ENCODE measurements at regions not wholly inside any gene's neighbourhood (a gene's known extent, or its start where the extent isn't known, plus 50 kb on each side); places are given as distances from the start of the nearest gene placed in this dataset.
A peak's percentile ranks its signal among the peaks of the same experiment; 100 is the strongest.

GRCh38 chr7:1324028-1324900 is 91.6 kb downstream of the UNCX start:
- Mint-ChIP-seq H3K4me3 (no peak overlapping the region), H3K27ac (ENCODE audit: unreplicated experiment) (no peak overlapping the region), H3K9me3 (no peaks in the 10 kb centered on the region), H3K4me1 (peaks cover 8% of the 10 kb centered on the region), H3K27me3 (ENCODE audit: low read depth) (peaks cover 4% of the 10 kb centered on the region), H3K36me3 (ENCODE audit: low read depth) (no peaks in the 10 kb centered on the region)
- no peak for TF ChIP-seq CTCF (conservative IDR thresholded peaks at IDR 0.05)
- no peak for DNase-seq (ENCODE audit: low read depth, low spot score)

GRCh38 chr7:1325246-1325645 is 92.6 kb downstream of the UNCX start:
- TF ChIP-seq CTCF (conservative IDR thresholded peaks at IDR 0.05) = no peak
- H3K36me3 Mint-ChIP-seq (ENCODE audit: low read depth) = no peaks in the 10 kb centered on the region
- H3K9me3 Mint-ChIP-seq = no peaks in the 10 kb centered on the region
- H3K27me3 Mint-ChIP-seq (ENCODE audit: low read depth) = peaks cover 4% of the 10 kb centered on the region
- H3K4me3 Mint-ChIP-seq = no peak overlapping the region
- no peak for DNase-seq (ENCODE audit: low read depth, low spot score)
- H3K4me1 Mint-ChIP-seq = peaks cover 8% of the 10 kb centered on the region
- H3K27ac Mint-ChIP-seq (ENCODE audit: unreplicated experiment) = no peak overlapping the region

GRCh38 chr7:1325646-1326510 is 93.2 kb downstream of the UNCX start:
- Mint-ChIP-seq H3K27ac (ENCODE audit: unreplicated experiment) (peak overlapping the region; percentile 62), H3K27me3 (ENCODE audit: low read depth) (peaks cover 7% of the 10 kb centered on the region), H3K4me3 (no peak overlapping the region), H3K9me3 (no peaks in the 10 kb centered on the region), H3K4me1 (peaks cover 8% of the 10 kb centered on the region), H3K36me3 (ENCODE audit: low read depth) (no peaks in the 10 kb centered on the region)
- no peak for DNase-seq (ENCODE audit: low read depth, low spot score)
- TF ChIP-seq CTCF (conservative IDR thresholded peaks at IDR 0.05) = no peak

- no peak for TF ChIP-seq CTCF (conservative IDR thresholded peaks at IDR 0.05)
- H3K4me1 Mint-ChIP-seq = peaks cover 8% of the 10 kb centered on the region
- H3K36me3 Mint-ChIP-seq (ENCODE audit: low read depth) = no peaks in the 10 kb centered on the region
- H3K27ac Mint-ChIP-seq (ENCODE audit: unreplicated experiment) = no peak overlapping the region
- H3K9me3 Mint-ChIP-seq = no peaks in the 10 kb centered on the region
- H3K4me3 Mint-ChIP-seq = no peak overlapping the region
- DNase-seq (ENCODE audit: low read depth, low spot score) = no peak
- peaks cover 8% of the 10 kb centered on the region for H3K27me3 Mint-ChIP-seq (ENCODE audit: low read depth)
These were observed 93.8 kb downstream of the UNCX start for GRCh38 chr7:1326511-1326785.

- Mint-ChIP-seq H3K27me3 (ENCODE audit: low read depth) (peaks cover 8% of the 10 kb centered on the region), H3K4me1 (peaks cover under 1% of the 10 kb centered on the region), H3K4me3 (no peak overlapping the region), H3K36me3 (ENCODE audit: low read depth) (no peaks in the 10 kb centered on the region), H3K27ac (ENCODE audit: unreplicated experiment) (no peak overlapping the region), H3K9me3 (no peaks in the 10 kb centered on the region)
- no peak for DNase-seq (ENCODE audit: low read depth, low spot score)
- no peak for TF ChIP-seq CTCF (conservative IDR thresholded peaks at IDR 0.05)
These were observed 96.6 kb downstream of the UNCX start for GRCh38 chr7:1329261-1329660.
